NCI-H446 treated with DMSO at 0.1 percent for 48 hours (cell line): ENCODE measurements at regions not wholly inside any gene's neighbourhood (a gene's known extent, or its start where the extent isn't known, plus 50 kb on each side); places are given as distances from the start of the nearest gene placed in this dataset.

Experiments used
- DNase-seq: peaks from one replicate; lab custom pipeline; 2025; lab: John Stamatoyannopoulos, UW

DNA sequence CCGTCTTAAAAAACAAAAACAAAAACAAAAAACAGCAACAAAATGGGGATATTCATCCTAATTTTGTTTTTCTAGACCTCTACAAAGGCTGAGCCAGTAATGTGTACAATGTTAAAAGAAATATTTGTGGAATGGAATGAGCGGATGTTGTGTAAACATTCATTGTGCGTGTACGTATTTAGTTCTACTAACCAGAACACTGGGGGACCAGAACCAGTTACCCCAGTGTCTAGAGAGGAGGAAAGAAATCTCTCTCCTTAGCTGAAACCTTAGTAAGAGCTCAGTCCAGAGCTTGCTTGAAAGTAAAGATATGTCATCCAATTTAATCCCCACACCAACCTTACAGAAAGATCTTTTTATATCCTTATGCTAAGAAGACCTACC, 106.7 kb upstream of the CPEB4 start:
- no peak for DNase-seq

DNA sequence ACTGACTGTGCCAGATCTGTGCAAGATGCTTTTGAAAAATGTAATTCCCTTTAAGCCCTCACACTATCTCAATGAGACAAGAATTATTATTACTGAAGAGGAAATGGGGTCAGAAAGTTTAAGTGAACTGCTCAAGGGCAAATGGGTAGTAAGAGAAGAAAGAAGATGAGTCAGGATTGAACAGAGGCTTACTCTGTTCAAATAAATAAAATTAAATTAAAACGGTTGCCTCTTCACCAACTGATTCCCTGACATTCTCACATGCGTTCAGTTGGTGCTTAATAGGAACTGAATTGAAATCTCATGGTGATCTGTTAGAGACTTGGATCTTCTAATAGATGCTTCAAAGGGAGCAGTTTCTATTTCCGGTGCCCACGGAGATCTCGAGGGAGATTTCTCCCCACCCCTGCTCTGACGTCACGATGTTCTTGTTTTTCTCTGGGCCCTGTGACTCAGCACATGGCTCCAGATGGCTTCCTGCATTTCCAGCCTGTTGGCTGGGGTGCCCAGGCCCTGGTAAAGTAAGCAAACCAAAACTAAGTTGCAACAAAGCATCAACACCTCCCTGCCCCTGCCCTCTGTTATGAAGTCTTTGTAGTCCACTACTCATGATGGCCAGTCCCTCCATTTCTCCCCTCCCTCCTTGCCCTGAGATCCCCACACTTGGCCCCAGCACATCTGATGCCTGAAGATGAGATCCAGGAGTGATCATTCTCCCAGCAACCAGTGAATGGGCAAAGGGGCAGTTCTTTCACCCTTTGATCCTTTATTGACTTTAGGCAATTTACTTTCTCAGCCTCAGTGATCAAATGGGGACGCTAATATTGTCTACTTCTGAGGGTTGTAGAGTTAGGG, 106.1 kb upstream of the CPEB4 start:
- DNase-seq, result peak; percentile 52

DNA sequence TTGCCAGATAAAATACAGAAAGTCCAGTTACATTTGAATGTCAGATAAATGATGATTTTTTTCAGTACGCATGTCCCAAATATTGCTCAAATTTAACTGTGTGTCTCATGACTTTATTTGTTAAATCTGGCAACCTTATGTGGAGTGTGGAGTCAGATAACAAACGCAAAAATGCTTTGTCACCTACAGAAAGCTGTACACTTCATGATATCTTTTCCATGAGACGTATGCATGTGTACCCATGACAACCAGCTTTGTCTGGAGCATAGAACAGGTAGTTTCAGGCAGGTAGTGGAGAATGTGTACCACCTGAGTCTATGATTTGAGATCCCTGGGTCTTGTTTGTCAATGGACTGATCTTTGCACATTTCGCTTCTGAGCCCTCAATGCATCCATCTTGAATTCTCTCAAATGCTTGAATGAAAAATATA, 105.5 kb upstream of the CPEB4 start:
- DNase-seq, result no peak

DNA sequence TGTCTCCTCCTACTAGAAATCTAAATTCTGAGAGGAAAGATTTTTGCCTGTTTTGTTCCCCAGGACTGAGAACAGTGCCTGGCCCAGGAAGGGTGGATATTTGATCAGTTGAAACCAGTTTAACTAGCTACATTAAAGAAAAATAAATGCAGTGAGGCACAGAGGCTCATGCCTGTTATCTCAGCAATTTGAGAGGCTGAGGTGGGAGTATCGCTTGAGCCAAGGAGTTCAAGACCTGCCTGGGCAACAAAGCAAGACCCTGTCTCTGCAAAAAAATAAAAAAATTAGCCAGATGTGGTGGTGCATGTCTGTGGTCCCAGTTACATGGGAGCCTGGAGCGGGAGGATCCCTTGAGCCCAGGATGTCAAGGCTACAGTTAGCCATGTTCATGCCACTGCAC, 104.8 kb upstream of the CPEB4 start:
- DNase-seq, result no peak

GRCh38 chr5:173785400-173785799, 102.7 kb upstream of the CPEB4 start:
- DNase-seq, result no peak

- no peak for DNase-seq
These were observed 102.3 kb upstream of the CPEB4 start for GRCh38 chr5:173785866-173786265.

GRCh38 chr5:173786286-173787187, 101.6 kb upstream of the CPEB4 start:
- no peak for DNase-seq

DNA sequence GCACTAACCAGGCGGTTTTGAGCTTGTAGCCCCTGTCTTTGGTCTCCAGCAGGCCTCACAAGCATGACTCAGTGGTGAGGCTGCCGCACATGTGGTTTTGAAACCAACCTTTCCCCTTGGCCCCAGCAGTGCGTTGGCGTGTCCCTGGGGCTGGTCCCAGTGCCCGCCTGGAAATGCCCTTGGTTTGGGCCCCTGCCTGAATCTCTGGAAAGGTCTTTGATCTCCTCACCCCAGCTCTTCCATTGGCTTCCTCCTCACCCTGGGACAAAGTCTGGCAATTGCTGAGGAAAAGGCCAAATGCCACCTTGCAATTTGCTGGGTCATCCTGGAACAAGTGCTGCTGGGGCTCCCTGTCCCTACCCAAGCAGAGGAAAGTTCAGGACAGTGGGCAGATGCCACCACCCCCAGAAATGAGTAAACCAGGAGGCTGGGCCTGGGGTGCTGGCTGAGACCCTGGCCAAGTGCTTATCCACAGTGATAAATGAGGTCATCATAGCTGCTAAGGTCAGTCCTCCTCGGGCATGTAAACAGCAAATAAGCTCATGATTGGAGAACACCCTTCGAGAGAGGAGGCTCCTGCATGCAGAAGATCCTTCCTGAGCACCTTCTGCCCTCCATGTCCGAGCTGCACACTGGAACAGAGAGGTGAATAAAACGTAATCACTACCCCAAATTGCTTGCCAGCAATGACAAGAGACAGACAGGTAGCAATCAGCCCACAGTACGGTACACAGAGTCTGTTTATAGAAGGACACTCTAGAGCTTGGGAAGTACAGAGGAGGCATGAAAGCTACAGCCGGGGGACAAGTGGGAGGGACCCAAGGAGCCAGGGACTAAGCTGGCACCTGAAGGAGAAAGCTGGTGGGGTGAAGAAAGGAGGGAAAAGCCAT, 98.9 kb upstream of the CPEB4 start:
- DNase-seq, result no peak

- DNase-seq, result no peak
These were observed 97.9 kb upstream of the CPEB4 start for GRCh38 chr5:173790177-173790719.

DNA sequence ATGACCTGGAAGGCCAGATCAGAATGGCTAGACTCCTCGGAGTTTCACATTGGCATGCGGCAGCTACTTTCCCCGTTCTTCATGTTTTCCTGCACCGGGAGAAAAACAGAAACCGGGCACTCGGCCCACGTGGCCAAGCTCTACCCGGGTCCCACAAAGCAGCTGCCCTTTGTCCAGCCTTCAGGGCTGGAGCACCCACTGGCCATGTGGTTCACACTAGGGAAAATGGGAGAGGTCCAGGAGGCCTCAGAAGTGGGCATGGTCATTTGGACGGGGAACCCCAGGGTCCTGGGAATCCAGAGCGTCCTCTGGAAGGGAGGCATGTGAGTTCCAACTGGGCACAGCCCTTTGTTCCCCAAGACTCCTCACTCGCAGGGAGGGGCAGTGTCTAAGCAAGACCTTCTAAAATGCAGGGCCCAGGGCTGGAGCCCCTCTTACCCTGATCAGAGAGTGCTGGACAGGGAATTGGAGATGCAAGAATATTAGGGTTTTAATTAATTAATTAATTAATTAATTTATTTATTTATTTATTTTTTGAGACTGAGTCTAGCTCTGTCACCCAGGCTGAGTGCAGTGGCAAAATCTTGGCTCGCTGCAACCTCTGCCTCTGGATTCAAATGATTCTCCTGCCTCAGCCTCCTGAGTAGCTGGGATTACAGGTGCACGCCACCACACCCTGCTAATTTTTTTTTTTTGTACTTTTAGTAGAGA, 97.2 kb upstream of the CPEB4 start:
- no peak for DNase-seq

GRCh38 chr5:173791878-173792277, 96.3 kb upstream of the CPEB4 start:
- DNase-seq, result no peak

DNA sequence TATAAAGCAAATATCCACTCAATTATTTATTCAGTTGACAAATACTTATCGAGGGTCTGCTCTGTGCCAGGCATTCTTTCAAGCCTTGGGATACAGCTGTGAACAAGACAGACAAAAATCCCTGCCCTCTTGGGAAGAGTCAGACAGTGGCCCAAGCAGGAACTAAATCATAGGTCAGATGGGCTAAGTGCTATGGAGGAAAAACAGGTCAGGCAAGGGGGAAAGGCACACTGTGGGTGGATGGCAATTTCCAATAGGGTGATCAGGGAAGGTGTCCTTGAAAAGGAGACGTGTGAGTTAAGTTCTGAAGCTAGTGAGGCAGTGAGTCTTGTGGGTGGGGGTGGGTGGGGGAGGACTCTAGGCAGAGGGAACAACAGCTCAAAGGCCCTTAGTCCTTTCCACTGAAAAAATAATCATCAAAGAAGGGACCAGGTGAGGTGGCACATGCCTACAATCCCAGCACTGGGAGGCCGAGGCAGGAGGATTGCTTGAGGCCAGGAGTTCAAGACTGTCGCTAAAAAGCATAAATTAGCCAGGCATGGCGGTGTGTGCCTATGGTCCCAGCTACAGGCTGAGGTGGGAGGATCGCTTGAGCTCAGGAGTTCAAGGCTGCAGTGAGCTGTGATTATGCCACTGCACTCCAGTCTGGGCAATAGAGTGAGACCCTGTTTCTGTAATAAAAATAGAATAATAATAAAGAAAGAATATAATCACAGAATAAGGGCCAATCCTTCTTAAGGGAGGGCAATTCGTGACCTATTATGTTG, 95.2 kb upstream of the CPEB4 start:
- DNase-seq, result no peak

GRCh38 chr5:173793648-173794548, 94.3 kb upstream of the CPEB4 start:
- no peak for DNase-seq

- no peak for DNase-seq
These were observed 93.2 kb upstream of the CPEB4 start for GRCh38 chr5:173794901-173795416.

DNA sequence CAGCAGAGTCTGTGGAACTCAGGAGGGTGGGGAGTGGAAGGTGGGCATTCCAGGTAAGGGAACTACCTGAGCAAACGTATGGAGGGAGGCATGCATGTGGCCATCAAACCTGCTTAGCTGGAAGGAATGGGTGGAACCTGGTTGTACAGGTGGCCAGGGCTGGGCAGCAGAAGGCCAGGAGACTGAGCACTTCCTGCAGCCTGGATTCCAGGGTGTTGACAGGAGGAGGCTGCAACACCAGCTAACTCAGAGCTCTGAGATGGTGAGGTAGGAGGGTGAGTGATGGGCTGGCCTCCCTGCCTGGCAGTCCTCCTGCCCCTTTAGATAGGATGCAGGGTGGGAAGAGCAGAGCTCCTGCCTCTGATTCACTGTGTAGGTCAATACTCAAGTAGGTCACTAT, 92.5 kb upstream of the CPEB4 start:
- DNase-seq, result no peak

GRCh38 chr5:173796721-173797495, 91.2 kb upstream of the CPEB4 start:
- no peak for DNase-seq

DNA sequence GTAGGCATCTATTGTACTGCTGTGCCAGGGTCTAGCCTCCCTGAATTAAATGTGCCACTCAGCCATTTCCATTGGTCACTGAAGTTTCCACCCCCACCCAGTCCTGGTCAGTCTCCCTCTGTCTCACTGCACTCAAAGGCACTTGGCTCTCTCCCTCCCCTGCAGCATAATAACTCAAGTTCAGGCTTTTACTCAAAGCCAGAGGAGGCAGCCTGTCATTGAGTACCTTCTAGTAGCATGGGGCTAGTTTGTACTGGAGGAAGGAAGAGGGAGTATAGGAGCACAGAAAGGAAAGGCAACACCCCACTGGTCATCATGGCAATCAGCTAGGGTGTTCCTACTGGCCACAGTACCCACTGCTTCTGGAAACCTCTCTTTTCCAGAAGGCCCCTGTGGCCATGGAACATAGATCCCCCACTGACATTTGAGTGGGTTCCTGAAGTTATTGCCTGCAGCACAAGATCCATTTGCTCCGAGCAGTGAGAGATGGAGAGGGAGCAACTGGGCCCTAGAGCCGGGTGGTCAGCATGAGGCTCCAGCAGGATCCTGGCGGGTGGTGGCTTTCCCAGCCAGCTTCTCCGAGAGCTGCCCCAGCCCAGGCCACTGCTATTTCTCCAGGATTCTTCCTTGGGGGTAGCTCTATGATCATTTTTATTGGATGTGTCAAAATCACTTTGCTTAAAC, 89.9 kb upstream of the CPEB4 start:
- DNase-seq, result no peak

DNA sequence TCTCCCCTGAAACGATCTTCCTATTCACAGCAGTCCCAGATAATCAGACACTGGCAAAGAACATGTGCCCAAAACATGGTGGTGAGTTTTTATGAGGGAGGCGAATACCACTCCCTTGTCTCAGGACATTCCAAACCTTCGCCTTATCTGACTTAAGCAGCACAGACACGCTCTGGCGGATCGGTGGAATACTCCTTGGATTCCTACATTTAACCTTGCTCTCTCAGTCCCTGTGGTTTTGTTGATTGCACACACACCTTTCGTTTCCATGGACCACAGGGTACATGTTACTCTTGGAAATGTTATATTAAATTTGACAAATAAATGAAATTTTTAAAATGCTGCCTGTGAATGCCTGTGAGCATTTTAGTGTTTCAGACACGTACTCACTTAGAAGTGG, 87.8 kb upstream of the CPEB4 start:
- DNase-seq, result no peak
